ENCODE measurements at regions not wholly inside any gene's neighbourhood (a gene's known extent, or its start where the extent isn't known, plus 50 kb on each side); places are given as distances from the start of the nearest gene placed in this dataset.

DNA sequence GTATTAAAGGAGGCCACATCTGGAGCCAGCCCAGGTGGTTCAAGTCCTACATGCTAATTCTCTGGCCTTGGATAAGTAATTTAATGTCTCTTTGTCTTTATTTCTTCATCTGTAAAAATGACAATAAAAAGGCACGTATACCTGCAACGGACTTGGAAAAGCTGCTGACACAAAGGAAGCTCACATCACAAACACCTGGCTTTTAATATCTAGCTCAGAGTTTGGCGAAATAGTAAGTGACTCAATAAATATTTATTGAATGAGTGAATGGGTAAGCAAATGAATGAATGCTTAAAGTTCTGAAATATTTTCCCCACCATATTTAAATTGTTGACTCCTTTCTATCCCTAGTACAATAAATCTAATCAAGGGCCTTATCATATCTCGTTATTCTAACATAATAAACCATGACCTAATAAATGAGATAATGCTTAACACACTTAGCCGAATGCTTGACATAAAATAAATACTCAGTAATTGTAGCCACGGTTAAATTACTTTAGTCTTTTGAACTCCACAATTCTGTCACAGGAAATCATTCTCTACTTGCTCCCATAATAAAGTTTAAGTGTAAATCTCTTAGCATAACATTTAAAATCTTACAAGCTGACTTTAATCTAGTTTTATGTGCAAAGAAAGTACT, 74.7 kb upstream of the PALMD start:
- WGBS = 73% methylated on average over 3 of the region's 6 CpGs
- H2BK5ac ChIP-seq (ENCODE audit: low read depth, low read length, poor library complexity, severe bottlenecking) = no peak overlapping the region
- H3K14ac ChIP-seq (ENCODE audit: low read length in 2 of 2) = no peak overlapping the region
- no peak overlapping the region for H2AFZ ChIP-seq (ENCODE audit: low read depth, low read length)
- H3K27me3 ChIP-seq (ENCODE audit: control insufficient read depth in 1 of 2, insufficient read depth in 1 of 2, low read length in 2 of 2) = no peaks in the 10 kb centered on the region
- no peak overlapping the region for H2BK12ac ChIP-seq (ENCODE audit: low read length in 2 of 2)
- no peaks in the 10 kb centered on the region for H3K79me1 ChIP-seq (replicated peaks; ENCODE audit: low read length, poor library complexity, severe bottlenecking)
- no peak overlapping the region for H2AK5ac ChIP-seq (ENCODE audit: low read length, severe bottlenecking)
- no peaks in the 10 kb centered on the region for H3K9me3 ChIP-seq (ENCODE audit: control insufficient read depth, low read length)
- H3K4me3 ChIP-seq (ENCODE audit: insufficient read depth in 1 of 2, low read depth in 1 of 2, low read length in 2 of 2) = no peak overlapping the region
- no peak overlapping the region for H3K18ac ChIP-seq (ENCODE audit: low read depth in 1 of 2, low read length in 2 of 2)
- H2BK15ac ChIP-seq (ENCODE audit: low read depth, poor library complexity, severe bottlenecking) = no peak overlapping the region
- H3K9ac ChIP-seq (ENCODE audit: low read length) = no peak overlapping the region
- no peak overlapping the region for H3K27ac ChIP-seq (ENCODE audit: low read length, poor library complexity, severe bottlenecking)
- H3K4ac ChIP-seq (ENCODE audit: low read depth in 1 of 2, low read length in 2 of 2) = no peak overlapping the region
- H2BK120ac ChIP-seq (ENCODE audit: low read depth, low read length) = no peak overlapping the region
- H4K91ac ChIP-seq (ENCODE audit: low read length) = no peak overlapping the region
- H3K23ac ChIP-seq (ENCODE audit: low read length in 2 of 2) = no peak overlapping the region
- no peak overlapping the region for H4K8ac ChIP-seq (ENCODE audit: low read length)
- DNase-seq = no peak
- H3K36me3 ChIP-seq (ENCODE audit: control insufficient read depth in 1 of 2, insufficient read depth in 2 of 2, low read depth in 1 of 2, low read length in 2 of 2) = no peaks in the 10 kb centered on the region
- H3K4me2 ChIP-seq (ENCODE audit: low read length, poor library complexity, severe bottlenecking) = no peak overlapping the region
- no peaks in the 10 kb centered on the region for H3K4me1 ChIP-seq (ENCODE audit: control insufficient read depth, insufficient read depth, low read depth, low read length)

DNA sequence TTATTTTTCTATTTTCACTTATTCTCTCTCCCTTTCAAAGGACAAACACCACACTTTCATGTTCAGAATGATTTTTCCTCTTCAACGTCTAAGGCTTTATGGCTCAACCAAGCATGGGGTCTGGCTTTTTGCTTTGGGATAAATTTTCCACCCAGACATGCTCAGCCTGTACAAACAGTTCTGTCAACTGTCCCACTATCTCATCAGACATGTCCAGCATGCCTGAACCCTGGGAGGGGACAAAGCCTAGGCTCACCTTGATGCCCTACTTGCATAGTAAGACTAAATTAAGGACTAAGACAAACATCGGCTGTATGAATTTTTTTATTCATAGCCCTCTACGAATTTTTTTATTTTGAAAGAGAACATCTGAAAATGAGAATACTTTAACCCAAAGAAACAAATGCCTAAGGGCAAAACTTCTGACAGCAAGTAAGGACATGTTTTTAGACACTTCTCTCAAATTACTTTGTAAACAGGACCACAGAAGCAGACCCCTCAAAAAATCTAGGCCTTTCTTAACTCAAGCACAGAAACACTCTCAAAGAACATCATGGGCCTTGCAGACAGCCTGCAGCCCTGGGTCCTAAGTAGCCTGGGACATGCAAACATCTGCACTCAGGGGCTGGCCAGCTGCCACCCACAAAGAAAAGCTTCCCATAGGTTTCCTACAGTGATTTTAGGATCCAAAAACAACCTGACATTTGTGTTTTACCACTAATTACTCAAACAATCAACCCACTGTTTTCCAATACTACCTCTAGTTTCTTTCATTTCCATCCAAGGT, 72.3 kb upstream of the PALMD start:
- H3K23ac ChIP-seq (ENCODE audit: low read length in 2 of 2) = no peak overlapping the region
- H3K9me3 ChIP-seq (ENCODE audit: control insufficient read depth, low read length) = no peaks in the 10 kb centered on the region
- no peak overlapping the region for H2AFZ ChIP-seq (ENCODE audit: low read depth, low read length)
- H3K4me2 ChIP-seq (ENCODE audit: low read length, poor library complexity, severe bottlenecking) = no peak overlapping the region
- no peak overlapping the region for H2BK12ac ChIP-seq (ENCODE audit: low read length in 2 of 2)
- H2BK5ac ChIP-seq (ENCODE audit: low read depth, low read length, poor library complexity, severe bottlenecking) = no peak overlapping the region
- H3K14ac ChIP-seq (ENCODE audit: low read length in 2 of 2) = no peak overlapping the region
- no peak overlapping the region for H3K4me3 ChIP-seq (ENCODE audit: insufficient read depth in 1 of 2, low read depth in 1 of 2, low read length in 2 of 2)
- H3K9ac ChIP-seq (ENCODE audit: low read length) = no peak overlapping the region
- no peak overlapping the region for H2BK15ac ChIP-seq (ENCODE audit: low read depth, poor library complexity, severe bottlenecking)
- H3K18ac ChIP-seq (ENCODE audit: low read depth in 1 of 2, low read length in 2 of 2) = peak overlapping the region in 1 of 2 experiments; percentile 33
- no peaks in the 10 kb centered on the region for H3K27me3 ChIP-seq (ENCODE audit: control insufficient read depth in 1 of 2, insufficient read depth in 1 of 2, low read length in 2 of 2)
- H4K8ac ChIP-seq (ENCODE audit: low read length) = peak overlapping the region; percentile 82
- no peak overlapping the region for H2BK120ac ChIP-seq (ENCODE audit: low read depth, low read length)
- H3K27ac ChIP-seq (ENCODE audit: low read length, poor library complexity, severe bottlenecking) = no peak overlapping the region
- H3K36me3 ChIP-seq (ENCODE audit: control insufficient read depth in 1 of 2, insufficient read depth in 2 of 2, low read depth in 1 of 2, low read length in 2 of 2) = no peaks in the 10 kb centered on the region
- H3K4ac ChIP-seq (ENCODE audit: low read depth in 1 of 2, low read length in 2 of 2) = no peak overlapping the region
- 73% methylated on average over 3 of the region's 3 CpGs for WGBS
- H3K4me1 ChIP-seq (ENCODE audit: control insufficient read depth, insufficient read depth, low read depth, low read length) = no peaks in the 10 kb centered on the region
- H3K79me1 ChIP-seq (replicated peaks; ENCODE audit: low read length, poor library complexity, severe bottlenecking) = no peaks in the 10 kb centered on the region
- peak overlapping the region; percentile 36 for H2AK5ac ChIP-seq (ENCODE audit: low read length, severe bottlenecking)
- no peak overlapping the region for H4K91ac ChIP-seq (ENCODE audit: low read length)
- no peak for DNase-seq

DNA sequence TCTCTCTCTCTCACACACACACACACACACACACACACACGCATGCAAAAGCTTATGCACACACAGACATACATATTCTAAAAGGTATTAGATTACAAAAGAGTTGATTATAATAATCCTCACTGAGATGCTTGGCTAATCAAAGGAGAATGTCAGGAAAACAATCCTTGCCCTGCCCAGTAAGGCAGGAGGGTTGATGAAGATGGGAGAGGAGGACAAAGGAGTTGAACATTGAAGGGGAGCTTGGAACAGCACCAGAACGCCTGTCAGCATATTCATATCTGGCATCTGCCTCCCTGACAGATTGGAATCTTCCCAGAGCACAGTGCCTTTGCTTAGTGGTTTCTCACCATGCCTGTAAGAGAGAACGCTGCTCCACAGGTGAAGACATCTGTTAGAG, 68.6 kb upstream of the PALMD start:
- H2BK120ac ChIP-seq (ENCODE audit: low read depth, low read length) = no peak overlapping the region
- H4K91ac ChIP-seq (ENCODE audit: low read length) = no peak overlapping the region
- H2AK5ac ChIP-seq (ENCODE audit: low read length, severe bottlenecking) = no peak overlapping the region
- H3K9ac ChIP-seq (ENCODE audit: low read length) = no peak overlapping the region
- no peak for DNase-seq
- no peaks in the 10 kb centered on the region for H3K36me3 ChIP-seq (ENCODE audit: control insufficient read depth in 1 of 2, insufficient read depth in 2 of 2, low read depth in 1 of 2, low read length in 2 of 2)
- H2AFZ ChIP-seq (ENCODE audit: low read depth, low read length) = no peak overlapping the region
- H3K4me3 ChIP-seq (ENCODE audit: insufficient read depth in 1 of 2, low read depth in 1 of 2, low read length in 2 of 2) = no peak overlapping the region
- H3K18ac ChIP-seq (ENCODE audit: low read depth in 1 of 2, low read length in 2 of 2) = no peak overlapping the region
- H3K4ac ChIP-seq (ENCODE audit: low read depth in 1 of 2, low read length in 2 of 2) = no peak overlapping the region
- H2BK12ac ChIP-seq (ENCODE audit: low read length in 2 of 2) = no peak overlapping the region
- no peaks in the 10 kb centered on the region for H3K27me3 ChIP-seq (ENCODE audit: control insufficient read depth in 1 of 2, insufficient read depth in 1 of 2, low read length in 2 of 2)
- H3K23ac ChIP-seq (ENCODE audit: low read length in 2 of 2) = no peak overlapping the region
- no peak overlapping the region for H3K27ac ChIP-seq (ENCODE audit: low read length, poor library complexity, severe bottlenecking)
- no peak overlapping the region for H3K4me2 ChIP-seq (ENCODE audit: low read length, poor library complexity, severe bottlenecking)
- H3K14ac ChIP-seq (ENCODE audit: low read length in 2 of 2) = no peak overlapping the region
- no peak overlapping the region for H2BK5ac ChIP-seq (ENCODE audit: low read depth, low read length, poor library complexity, severe bottlenecking)
- H2BK15ac ChIP-seq (ENCODE audit: low read depth, poor library complexity, severe bottlenecking) = no peak overlapping the region
- H3K4me1 ChIP-seq (ENCODE audit: control insufficient read depth, insufficient read depth, low read depth, low read length) = no peaks in the 10 kb centered on the region
- no peaks in the 10 kb centered on the region for H3K9me3 ChIP-seq (ENCODE audit: control insufficient read depth, low read length)
- no peaks in the 10 kb centered on the region for H3K79me1 ChIP-seq (replicated peaks; ENCODE audit: low read length, poor library complexity, severe bottlenecking)
- 100% methylated on average over 2 of the region's 3 CpGs for WGBS
- no peak overlapping the region for H4K8ac ChIP-seq (ENCODE audit: low read length)

DNA sequence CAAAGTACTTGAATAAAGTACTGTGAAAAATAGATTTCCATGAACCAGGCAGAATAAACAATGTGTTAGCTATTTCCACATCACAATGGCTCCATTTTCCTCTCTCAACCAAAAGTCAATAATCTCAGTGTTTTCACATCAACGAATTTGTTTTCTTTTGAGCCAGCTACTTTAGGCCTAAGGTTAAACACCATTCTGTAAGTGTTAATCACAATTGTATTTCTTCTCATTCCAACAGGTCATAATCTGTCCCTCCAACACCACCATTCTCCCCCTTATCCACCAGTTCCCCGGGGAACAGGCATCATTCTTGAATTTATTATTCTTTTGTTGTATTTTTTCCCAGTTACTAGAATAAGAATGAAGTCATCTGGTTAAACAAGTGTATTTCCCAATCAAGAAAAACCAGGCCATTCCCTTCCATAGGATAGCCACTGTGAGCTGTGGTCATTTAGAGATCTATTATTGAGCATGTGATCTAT, 66.2 kb upstream of the PALMD start:
- 89% methylated on average over 1 of the region's 2 CpGs for WGBS
- Histone ChIP-seq H4K8ac (ENCODE audit: low read length) (no peak overlapping the region), H2AFZ (ENCODE audit: low read depth, low read length) (no peak overlapping the region), H2BK5ac (ENCODE audit: low read depth, low read length, poor library complexity, severe bottlenecking) (no peak overlapping the region), H3K14ac (ENCODE audit: low read length in 2 of 2) (no peak overlapping the region), H2BK12ac (ENCODE audit: low read length in 2 of 2) (no peak overlapping the region), H3K18ac (ENCODE audit: low read depth in 1 of 2, low read length in 2 of 2) (no peak overlapping the region), H3K9ac (ENCODE audit: low read length) (no peak overlapping the region), H4K91ac (ENCODE audit: low read length) (no peak overlapping the region), H3K79me1 (replicated peaks; ENCODE audit: low read length, poor library complexity, severe bottlenecking) (no peaks in the 10 kb centered on the region), H3K27ac (ENCODE audit: low read length, poor library complexity, severe bottlenecking) (no peak overlapping the region), H3K23ac (ENCODE audit: low read length in 2 of 2) (no peak overlapping the region), H3K9me3 (ENCODE audit: control insufficient read depth, low read length) (no peaks in the 10 kb centered on the region), H3K27me3 (ENCODE audit: control insufficient read depth in 1 of 2, insufficient read depth in 1 of 2, low read length in 2 of 2) (no peaks in the 10 kb centered on the region), H2AK5ac (ENCODE audit: low read length, severe bottlenecking) (no peak overlapping the region), H3K4ac (ENCODE audit: low read depth in 1 of 2, low read length in 2 of 2) (no peak overlapping the region), H3K36me3 (ENCODE audit: control insufficient read depth in 1 of 2, insufficient read depth in 2 of 2, low read depth in 1 of 2, low read length in 2 of 2) (no peaks in the 10 kb centered on the region), H3K4me3 (ENCODE audit: insufficient read depth in 1 of 2, low read depth in 1 of 2, low read length in 2 of 2) (no peak overlapping the region), H3K4me2 (ENCODE audit: low read length, poor library complexity, severe bottlenecking) (no peak overlapping the region), H2BK120ac (ENCODE audit: low read depth, low read length) (no peak overlapping the region), H2BK15ac (ENCODE audit: low read depth, poor library complexity, severe bottlenecking) (no peak overlapping the region), H3K4me1 (ENCODE audit: control insufficient read depth, insufficient read depth, low read depth, low read length) (no peaks in the 10 kb centered on the region)
- DNase-seq = no peak
